Sigmoid colon (tissue), 6 donors: ENCODE measurements at regions not wholly inside any gene's neighbourhood (a gene's known extent, or its start where the extent isn't known, plus 50 kb on each side); places are given as distances from the start of the nearest gene placed in this dataset.

Experiments used
- DNase-seq: peaks from one replicate; pipeline ENCODE4 v3.0.0-alpha.2; 2019
- H3K27ac ChIP-seq, 4 donors: fragments of 200-600 bp; sonication (generic); one replicate each; pipeline ENCODE4 v1.5.1; 2016 to 2019; ENCODE audit warnings: mild to moderate bottlenecking in 1 of 4
- H3K27me3 ChIP-seq, 3 donors: fragments of 200-600 bp; sonication (generic); one replicate each; pipeline ENCODE4 v1.5.1; 2019; ENCODE audit warnings: mild to moderate bottlenecking in 1 of 3
- H3K36me3 ChIP-seq, 4 donors: fragments of 200-600 bp; sonication (generic); one replicate each; pipeline ENCODE4 v1.5.1; 2016 to 2019
- H3K4me1 ChIP-seq, 4 donors: fragments of 200-600 bp; sonication (generic); one replicate each; pipeline ENCODE4 v1.5.1; 2017 to 2019
- H3K4me3 ChIP-seq, 4 donors: fragments of 200-600 bp; sonication (generic); one replicate each; pipeline ENCODE4 v1.5.1; 2017 to 2019; ENCODE audit warnings: mild to moderate bottlenecking in 2 of 4, moderate library complexity in 1 of 4
- H3K9me3 ChIP-seq, 4 donors: fragments of 200-600 bp in 3 of 4; sonication (generic) in 3 of 4; one replicate each; pipeline versions ENCODE4 v1.5.1 to v1.6.1; 2013 to 2019
- EP300 ChIP-seq, 4 donors: sonication (generic); formaldehyde crosslinking; IDR thresholded peaks; one replicate each; pipeline ENCODE4 v1.6.1; 2017; ENCODE audit warnings: antibody characterized with exemption in 4 of 4
- POLR2A ChIP-seq, 2 donors: fragments of 450-650 bp; IDR thresholded peaks; one replicate each; pipeline ENCODE4 v1.6.1; 2016; ENCODE audit warnings: antibody characterized with exemption in 2 of 2, mild to moderate bottlenecking in 2 of 2, moderate library complexity in 2 of 2
- POLR2AphosphoS5 ChIP-seq, 4 donors: sonication (generic); formaldehyde crosslinking; IDR thresholded peaks; one replicate each; pipeline ENCODE4 v1.6.1; 2017; ENCODE audit warnings: antibody characterized with exemption in 4 of 4
- WGBS, 2 donors: extraction: QIAGEN DNeasy Blood & Tissue Kit; methylation state at CpG; one replicate each; pipeline ENCODE4 v1.1.7; 2013; 5-methylcytosine and 5-hydroxymethylcytosine counted together
- intact Hi-C: fragments of 100-400 bp; cut with DNase I; formaldehyde crosslinking; loops from one replicate; pipeline ENCODE4 v1.15.1; 2023
- TF ChIP-seq, protein P1 (sequence below), 4 experiments: fragments of 450-650 bp in 3 of 4; fragments of 200-600 bp in 1 of 4; IDR thresholded peaks; one replicate each; pipeline ENCODE4 v1.5.1; 2016 to 2019; ENCODE audit warnings: antibody characterized with exemption in 4 of 4, mild to moderate bottlenecking in 3 of 4, moderate library complexity in 2 of 4
- donor health status: healthy with polysubstance abuse.
- donor health status: healthy.

DNA sequence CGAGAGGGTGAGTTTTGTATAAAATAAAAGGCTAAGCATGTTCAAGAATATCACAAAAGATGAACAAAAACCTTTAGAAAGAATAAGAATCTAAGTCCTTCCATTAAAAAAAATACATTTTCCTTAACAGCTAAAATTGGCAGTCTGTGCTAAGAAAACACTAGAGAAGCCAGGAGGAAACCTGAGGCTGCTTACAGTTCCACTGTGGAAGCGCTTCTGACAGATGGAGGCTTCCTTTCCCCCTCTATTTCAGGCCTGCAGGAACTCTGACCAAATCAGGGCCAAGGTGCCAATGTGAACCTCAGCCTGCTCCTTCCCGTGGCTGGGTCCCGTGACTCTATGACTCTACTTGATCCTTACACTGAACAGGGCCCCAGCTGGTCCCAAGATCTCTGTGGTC is 108.1 kb upstream of the ARHGAP28 start:
- Histone ChIP-seq H3K36me3 (no peaks in the 10 kb centered on the region), H3K4me3 (no peak overlapping the region), H3K27ac (no peak overlapping the region), H3K9me3 (no peaks in the 10 kb centered on the region), H3K27me3 (no peaks in the 10 kb centered on the region), H3K4me1 (peaks cover 0 to 3% (median 0%) of the 10 kb centered on the region in 4 donors)
- no peak for DNase-seq
- 81 to 83% methylated on average over 4 of the region's 4 CpGs for WGBS, 2 donors
- intact Hi-C loops, result no loop called here
- TF ChIP-seq POLR2A (IDR thresholded peaks at IDR 0.05) (no peak), POLR2AphosphoS5 (IDR thresholded peaks at IDR 0.05) (no peak), EP300 (IDR thresholded peaks at IDR 0.05) (no peak)
- TF ChIP-seq, protein P1, sequence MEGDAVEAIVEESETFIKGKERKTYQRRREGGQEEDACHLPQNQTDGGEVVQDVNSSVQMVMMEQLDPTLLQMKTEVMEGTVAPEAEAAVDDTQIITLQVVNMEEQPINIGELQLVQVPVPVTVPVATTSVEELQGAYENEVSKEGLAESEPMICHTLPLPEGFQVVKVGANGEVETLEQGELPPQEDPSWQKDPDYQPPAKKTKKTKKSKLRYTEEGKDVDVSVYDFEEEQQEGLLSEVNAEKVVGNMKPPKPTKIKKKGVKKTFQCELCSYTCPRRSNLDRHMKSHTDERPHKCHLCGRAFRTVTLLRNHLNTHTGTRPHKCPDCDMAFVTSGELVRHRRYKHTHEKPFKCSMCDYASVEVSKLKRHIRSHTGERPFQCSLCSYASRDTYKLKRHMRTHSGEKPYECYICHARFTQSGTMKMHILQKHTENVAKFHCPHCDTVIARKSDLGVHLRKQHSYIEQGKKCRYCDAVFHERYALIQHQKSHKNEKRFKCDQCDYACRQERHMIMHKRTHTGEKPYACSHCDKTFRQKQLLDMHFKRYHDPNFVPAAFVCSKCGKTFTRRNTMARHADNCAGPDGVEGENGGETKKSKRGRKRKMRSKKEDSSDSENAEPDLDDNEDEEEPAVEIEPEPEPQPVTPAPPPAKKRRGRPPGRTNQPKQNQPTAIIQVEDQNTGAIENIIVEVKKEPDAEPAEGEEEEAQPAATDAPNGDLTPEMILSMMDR (IDR thresholded peaks at IDR 0.05), result no peak

GRCh38 chr18:6623278-6623677 is 106.2 kb upstream of the ARHGAP28 start:
- H3K27ac ChIP-seq, result no peak overlapping the region
- DNase-seq, result no peak
- no peaks in the 10 kb centered on the region for H3K27me3 ChIP-seq
- TF ChIP-seq, protein P1 (IDR thresholded peaks at IDR 0.05), result no peak
- TF ChIP-seq POLR2A (IDR thresholded peaks at IDR 0.05) (no peak), POLR2AphosphoS5 (IDR thresholded peaks at IDR 0.05) (no peak), EP300 (IDR thresholded peaks at IDR 0.05) (no peak)
- no peak overlapping the region for H3K4me3 ChIP-seq
- peaks cover 0 to 3% (median 0%) of the 10 kb centered on the region in 4 donors for H3K4me1 ChIP-seq
- WGBS, 2 donors, result 83 to 85% methylated on average over 2 of the region's 2 CpGs
- H3K9me3 ChIP-seq, result no peaks in the 10 kb centered on the region
- H3K36me3 ChIP-seq, result no peaks in the 10 kb centered on the region
- intact Hi-C loops, result no loop called here

- H3K9me3 ChIP-seq, result no peaks in the 10 kb centered on the region
- H3K36me3 ChIP-seq, result no peaks in the 10 kb centered on the region
- TF ChIP-seq POLR2A (IDR thresholded peaks at IDR 0.05) (no peak), EP300 (IDR thresholded peaks at IDR 0.05) (no peak), POLR2AphosphoS5 (IDR thresholded peaks at IDR 0.05) (no peak)
- TF ChIP-seq, protein P1 (IDR thresholded peaks at IDR 0.05), result no peak
- H3K27ac ChIP-seq, result peak overlapping the region in 1 of 4 donors; percentile 28
- peaks cover 0 to 3% (median 0%) of the 10 kb centered on the region in 4 donors for H3K4me1 ChIP-seq
- DNase-seq, result no peak
- 44 to 61% methylated on average over 5 of the region's 5 CpGs for WGBS, 2 donors
- H3K4me3 ChIP-seq, result no peak overlapping the region
- H3K27me3 ChIP-seq, result no peaks in the 10 kb centered on the region
- intact Hi-C loops, result no loop called here
Measured at GRCh38 chr18:6624271-6624660, 105.2 kb upstream of the ARHGAP28 start.

GRCh38 chr18:6624661-6625311 is 104.7 kb upstream of the ARHGAP28 start:
- Histone ChIP-seq H3K36me3 (no peaks in the 10 kb centered on the region), H3K27me3 (no peaks in the 10 kb centered on the region), H3K9me3 (no peaks in the 10 kb centered on the region), H3K4me3 (no peak overlapping the region), H3K4me1 (peaks cover 0 to 3% (median 0%) of the 10 kb centered on the region in 4 donors), H3K27ac (peak overlapping the region in 1 of 4 donors; percentile 28)
- 68 to 69% methylated on average over 5 of the region's 5 CpGs for WGBS, 2 donors
- no peak for DNase-seq
- intact Hi-C loops, result no loop called here
- TF ChIP-seq POLR2A (IDR thresholded peaks at IDR 0.05), result no peak
- TF ChIP-seq POLR2AphosphoS5 (IDR thresholded peaks at IDR 0.05), result no peak
- TF ChIP-seq EP300 (IDR thresholded peaks at IDR 0.05), result no peak
- TF ChIP-seq, protein P1 (IDR thresholded peaks at IDR 0.05), result no peak

DNA sequence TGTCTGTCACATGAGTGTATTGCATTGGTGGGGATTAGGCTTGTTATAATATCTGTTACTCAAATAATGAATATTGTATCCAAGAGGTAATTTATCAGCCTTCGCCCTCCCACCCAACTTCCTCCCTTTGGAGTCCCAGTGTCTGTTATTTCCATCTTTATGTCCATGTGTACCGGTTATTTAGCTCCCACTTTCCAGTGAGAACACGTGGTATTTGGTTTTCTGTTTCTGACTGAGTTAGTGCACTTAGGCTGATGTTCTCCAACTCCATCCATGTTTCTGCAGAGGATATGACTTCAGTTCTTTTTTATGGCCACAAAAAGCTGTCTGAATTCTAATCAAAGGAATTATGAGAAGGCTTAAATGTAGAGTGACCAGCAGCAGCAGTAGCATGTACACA is 104.0 kb upstream of the ARHGAP28 start:
- no peak for DNase-seq
- Histone ChIP-seq H3K4me3 (no peak overlapping the region), H3K9me3 (no peaks in the 10 kb centered on the region), H3K36me3 (no peaks in the 10 kb centered on the region), H3K27me3 (no peaks in the 10 kb centered on the region), H3K4me1 (peaks cover 0 to 3% (median 0%) of the 10 kb centered on the region in 4 donors), H3K27ac (no peak overlapping the region)
- TF ChIP-seq EP300 (IDR thresholded peaks at IDR 0.05) (no peak), POLR2AphosphoS5 (IDR thresholded peaks at IDR 0.05) (no peak), POLR2A (IDR thresholded peaks at IDR 0.05) (no peak)
- TF ChIP-seq, protein P1 (IDR thresholded peaks at IDR 0.05), result no peak
- intact Hi-C loops, result no loop called here
- 64 to 76% methylated on average over 3 of the region's 3 CpGs for WGBS, 2 donors
